ENCODE measurements at regions not wholly inside any gene's neighbourhood (a gene's known extent, or its start where the extent isn't known, plus 50 kb on each side); places are given as distances from the start of the nearest gene placed in this dataset.

GRCh38 chr18:57913686-57914085 is 110.6 kb upstream of the ATP8B1 start:
- H2AFZ ChIP-seq (ENCODE audit: low read length), result no peak overlapping the region
- TF ChIP-seq HDAC2 (IDR thresholded peaks at IDR 0.05; ENCODE audit: borderline replicate concordance in 1 of 2, low read depth in 2 of 2, low read length in 2 of 2) (no peak), CEBPB (IDR thresholded peaks at IDR 0.05; ENCODE audit: low read depth, low read length) (no peak), GABPA (IDR thresholded peaks at IDR 0.05; ENCODE audit: borderline replicate concordance, insufficient read depth, low read length) (no peak), CHD2 (IDR thresholded peaks at IDR 0.05; ENCODE audit: low read length) (no peak), KDM5A (IDR thresholded peaks at IDR 0.05; ENCODE audit: low read length) (no peak), CREB1 (IDR thresholded peaks at IDR 0.05) (no peak), HDAC6 (IDR thresholded peaks at IDR 0.05; ENCODE audit: low read depth, low read length) (no peak), RXRA (IDR thresholded peaks at IDR 0.05; ENCODE audit: insufficient read depth, low read depth, low read length) (no peak), TCF12 (IDR thresholded peaks at IDR 0.05; ENCODE audit: low read depth, low read length) (no peak), RNF2 (IDR thresholded peaks at IDR 0.05; ENCODE audit: borderline replicate concordance, low read depth, low read length, missing control alignments, poor library complexity, severe bottlenecking) (no peak), BACH1 (IDR thresholded peaks at IDR 0.05; ENCODE audit: low read length) (no peak), ZNF274 (IDR thresholded peaks at IDR 0.05; ENCODE audit: borderline replicate concordance, extremely low read depth, low read length) (no peak)
- TF ChIP-seq, protein P1, sequence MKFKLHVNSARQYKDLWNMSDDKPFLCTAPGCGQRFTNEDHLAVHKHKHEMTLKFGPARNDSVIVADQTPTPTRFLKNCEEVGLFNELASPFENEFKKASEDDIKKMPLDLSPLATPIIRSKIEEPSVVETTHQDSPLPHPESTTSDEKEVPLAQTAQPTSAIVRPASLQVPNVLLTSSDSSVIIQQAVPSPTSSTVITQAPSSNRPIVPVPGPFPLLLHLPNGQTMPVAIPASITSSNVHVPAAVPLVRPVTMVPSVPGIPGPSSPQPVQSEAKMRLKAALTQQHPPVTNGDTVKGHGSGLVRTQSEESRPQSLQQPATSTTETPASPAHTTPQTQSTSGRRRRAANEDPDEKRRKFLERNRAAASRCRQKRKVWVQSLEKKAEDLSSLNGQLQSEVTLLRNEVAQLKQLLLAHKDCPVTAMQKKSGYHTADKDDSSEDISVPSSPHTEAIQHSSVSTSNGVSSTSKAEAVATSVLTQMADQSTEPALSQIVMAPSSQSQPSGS (IDR thresholded peaks at IDR 0.05; ENCODE audit: low read length), result no peak

More at GRCh38 chr18:57913686-57914085, 110.6 kb upstream of the ATP8B1 start:
- ChIA-PET CTCF (ENCODE audit: partially characterized antibody) (interaction anchor here (0.6 to 5.4 kb wide), 3 partner anchors 13 to 435 kb away, joined by 4 to 46 read pairs (median 20); no protein-coding TSS in a partner anchor), POLR2A (ENCODE audit: partially characterized antibody) (no interaction called here)
- Histone ChIP-seq H3K56ac (replicated peaks; ENCODE audit: insufficient read length, low read depth, low read length) (no peak overlapping the region), H3K4me1 (replicated peaks in 1 of 4; ENCODE audit: control insufficient read depth in 3 of 4, insufficient read depth in 4 of 4, low read length in 3 of 4) (peaks cover 0 to 6% (median 2%) of the 10 kb centered on the region in 4 experiments; a peak in 3 of 7 replicates), H3K79me2 (ENCODE audit: control insufficient read depth in 1 of 2, insufficient read depth in 2 of 2, low read length in 2 of 2) (no peaks in the 10 kb centered on the region), H3K18ac (ENCODE audit: extremely low read depth, low read length) (no peak overlapping the region), H4K20me1 (replicated peaks in 1 of 2; ENCODE audit: control insufficient read depth in 1 of 2, insufficient read depth in 2 of 2, low read length in 2 of 2) (no peaks in the 10 kb centered on the region), H2BK5ac (ENCODE audit: low read depth, low read length) (no peak overlapping the region), H3K27me3 (replicated peaks in 1 of 4; ENCODE audit: control insufficient read depth in 3 of 4, extremely low read depth in 1 of 4, insufficient read depth in 3 of 4, low read length in 3 of 4) (no peaks in the 10 kb centered on the region), H2BK20ac (ENCODE audit: low read length) (no peak overlapping the region), H2BK120ac (replicated peaks; ENCODE audit: low read depth, low read length) (no peak overlapping the region), H3K36me3 (ENCODE audit: control insufficient read depth in 2 of 4, insufficient read depth in 4 of 4, low read length in 3 of 4) (no peaks in the 10 kb centered on the region), H3K9ac (replicated peaks in 1 of 4; ENCODE audit: extremely low read depth in 1 of 4, low read depth in 3 of 4, low read length in 3 of 4) (no peak overlapping the region), H4K91ac (replicated peaks; ENCODE audit: insufficient read length, low read length) (no peak overlapping the region), H2AK5ac (ENCODE audit: low read depth, low read length) (no peak overlapping the region), H3K4ac (replicated peaks; ENCODE audit: insufficient read length, low read depth, low read length) (no peak overlapping the region), H3K9me3 (ENCODE audit: insufficient read depth in 2 of 2, low read depth in 1 of 2, low read length in 1 of 2) (no peaks in the 10 kb centered on the region), H2BK12ac (ENCODE audit: low read depth, low read length) (no peak overlapping the region), H3K79me1 (ENCODE audit: low read depth, low read length) (no peaks in the 10 kb centered on the region), H3K4me3 (ENCODE audit: extremely low read depth in 1 of 4, insufficient read depth in 2 of 4, low read depth in 3 of 4, low read length in 4 of 4) (no peak overlapping the region), H2BK15ac (ENCODE audit: low read length) (no peak overlapping the region), H3K14ac (ENCODE audit: insufficient read length) (no peak overlapping the region), H4K5ac (ENCODE audit: insufficient read length, low read depth, low read length) (no peak overlapping the region), H4K8ac (ENCODE audit: extremely low read depth, insufficient read depth, low read length) (no peak overlapping the region), H3K23ac (ENCODE audit: insufficient read length) (no peak overlapping the region), H3K27ac (ENCODE audit: low read depth, low read length) (no peak overlapping the region), H3K4me2 (ENCODE audit: insufficient read depth in 1 of 2, low read depth in 2 of 2, low read length in 2 of 2) (no peak overlapping the region), H3K23me2 (ENCODE audit: low read depth, low read length) (no peaks in the 10 kb centered on the region)
- DNase-seq (ENCODE audit: low read depth in 1 of 2, low spot score in 2 of 2) (no peak), FAIRE-seq (no peak)
- 79% methylated on average over 5 of the region's 5 CpGs; no CpG with 5 or more reads in 1 of the 2 experiments for WGBS, 2 experiments (ENCODE audit: extremely low coverage in 1 of 2, insufficient coverage in 1 of 2, insufficient read length in 1 of 2, insufficient replicate concordance in 2 of 2, low coverage in 1 of 2, low lambda C conversion rate in 2 of 2, missing lambda C conversion rate in 1 of 2)
